PC-3 (cell line): ENCODE measurements at regions not wholly inside any gene's neighbourhood (a gene's known extent, or its start where the extent isn't known, plus 50 kb on each side); places are given as distances from the start of the nearest gene placed in this dataset.

Experiments used
- CTCF ChIP-seq: fragments of 300-600 bp; sonication (generic); conservative IDR thresholded peaks from 2 replicates; pipeline ENCODE4 v1.5.1; 2017; ENCODE audit warnings: antibody characterized with exemption, low read depth, mild to moderate bottlenecking, low read length
- EZH2 ChIP-seq: fragments of 300-600 bp; sonication (generic); IDR thresholded peaks from one replicate; pipeline ENCODE4 v1.6.1; 2017; ENCODE audit warnings: antibody characterized with exemption, mild to moderate bottlenecking, low read length; ENCODE audit not compliant: unreplicated experiment

- no peak for TF ChIP-seq CTCF
- TF ChIP-seq EZH2: no peak
Measured at GRCh38 chr14:51419685-51420084, 179.6 kb downstream of the TMX1 start.
